Caco-2 (cell line): ENCODE measurements at regions not wholly inside any gene's neighbourhood (a gene's known extent, or its start where the extent isn't known, plus 50 kb on each side); places are given as distances from the start of the nearest gene placed in this dataset.

ENCODE experiments used
- BruUV-seq: library from RNA; stranded (reverse); fragments of 400-500 nt; replicated peaks from 2 replicates; lab custom pipeline; 2021; lab: Mats Ljungman, UMichigan
- CTCF ChIA-PET: fragments of 300-600 bp; sonication (Branson Sonifier 250); formaldehyde crosslinking; loops from one replicate; lab custom pipeline; 2022; ENCODE audit warnings: antibody characterized with exemption; lab: Charles Lee
- POLR2A ChIA-PET: fragments of 300-600 bp; sonication (Branson Sonifier 250); formaldehyde crosslinking; loops from one replicate; lab custom pipeline; 2022; ENCODE audit warnings: antibody characterized with exemption; lab: Charles Lee
- DNase-seq, 2 experiments: peaks; one replicate each; pipeline versions ENCODE4 v3.0.0 to v3.0.0-alpha.2; 2020 to 2022
- H3K27me3 ChIP-seq: replicated peaks from 2 replicates; pipeline ENCODE4 v1.6.0; 2011; ENCODE audit warnings: low read length; ENCODE audit not compliant: control insufficient read depth, insufficient read depth
- H3K36me3 ChIP-seq: 2 replicates; pipeline ENCODE4 v1.5.1; 2011; ENCODE audit warnings: low read length; ENCODE audit not compliant: control insufficient read depth, insufficient read depth
- H3K4me1 ChIP-seq: fragments of 250-450 bp; sonication (Bioruptor Pico); 2 replicates; pipeline ENCODE4 v1.5.1; 2020; ENCODE audit warnings: mild to moderate bottlenecking
- H3K4me3 ChIP-seq: 2 replicates; pipeline ENCODE4 v1.5.1; 2011; ENCODE audit warnings: low read depth, mild to moderate bottlenecking, control low read depth, low read length
- H3K9me3 ChIP-seq: fragments of 250-450 bp; sonication (Bioruptor Pico); 2 replicates; pipeline ENCODE4 v1.5.1; 2020; ENCODE audit warnings: mild to moderate bottlenecking, moderate library complexity
- H3K27ac Mint-ChIP-seq: one replicate; pipeline ENCODE4 v1.8.0; 2022; ENCODE audit warnings: mixed read lengths; ENCODE audit not compliant: unreplicated experiment
- H3K27me3 Mint-ChIP-seq: one replicate; pipeline ENCODE4 v1.8.0; 2022; ENCODE audit warnings: mixed read lengths; ENCODE audit not compliant: insufficient read depth, unreplicated experiment
- H3K36me3 Mint-ChIP-seq: one replicate; pipeline ENCODE4 v1.8.0; 2022; ENCODE audit warnings: mild to moderate bottlenecking, mixed read lengths; ENCODE audit not compliant: insufficient read depth, unreplicated experiment
- H3K4me1 Mint-ChIP-seq: one replicate; pipeline ENCODE4 v1.8.0; 2022; ENCODE audit warnings: low read depth, mixed read lengths; ENCODE audit not compliant: unreplicated experiment
- H3K4me3 Mint-ChIP-seq: one replicate; pipeline ENCODE4 v1.8.0; 2022; ENCODE audit warnings: mild to moderate bottlenecking, moderate library complexity, mixed read lengths; ENCODE audit not compliant: unreplicated experiment
- H3K9me3 Mint-ChIP-seq: one replicate; pipeline ENCODE4 v1.8.0; 2022; ENCODE audit warnings: mixed read lengths; ENCODE audit not compliant: unreplicated experiment
- intact Hi-C: fragments of 100-400 bp; cut with micrococcal nuclease; formaldehyde crosslinking; loops from one replicate; pipeline ENCODE4 v1.10.0; 2022; ENCODE audit not compliant: unreplicated experiment
- TF ChIP-seq, protein P1 (sequence below), 2 experiments: fragments of 200-600 bp in 1 of 2; IDR thresholded peaks; 1 replicate in 1 of 2; 2 replicates in 1 of 2; pipeline versions ENCODE4 v1.5.1 to v1.8.0; 2011 to 2022; ENCODE audit warnings: antibody characterized with exemption in 1 of 2, control low read depth in 1 of 2, inconsistent platforms in 1 of 2, low read depth in 1 of 2, low read length in 1 of 2, mild to moderate bottlenecking in 1 of 2, moderate library complexity in 1 of 2; ENCODE audit not compliant: insufficient read depth in 1 of 2, severe bottlenecking in 1 of 2, unreplicated experiment in 1 of 2

- TF ChIP-seq, protein P1, sequence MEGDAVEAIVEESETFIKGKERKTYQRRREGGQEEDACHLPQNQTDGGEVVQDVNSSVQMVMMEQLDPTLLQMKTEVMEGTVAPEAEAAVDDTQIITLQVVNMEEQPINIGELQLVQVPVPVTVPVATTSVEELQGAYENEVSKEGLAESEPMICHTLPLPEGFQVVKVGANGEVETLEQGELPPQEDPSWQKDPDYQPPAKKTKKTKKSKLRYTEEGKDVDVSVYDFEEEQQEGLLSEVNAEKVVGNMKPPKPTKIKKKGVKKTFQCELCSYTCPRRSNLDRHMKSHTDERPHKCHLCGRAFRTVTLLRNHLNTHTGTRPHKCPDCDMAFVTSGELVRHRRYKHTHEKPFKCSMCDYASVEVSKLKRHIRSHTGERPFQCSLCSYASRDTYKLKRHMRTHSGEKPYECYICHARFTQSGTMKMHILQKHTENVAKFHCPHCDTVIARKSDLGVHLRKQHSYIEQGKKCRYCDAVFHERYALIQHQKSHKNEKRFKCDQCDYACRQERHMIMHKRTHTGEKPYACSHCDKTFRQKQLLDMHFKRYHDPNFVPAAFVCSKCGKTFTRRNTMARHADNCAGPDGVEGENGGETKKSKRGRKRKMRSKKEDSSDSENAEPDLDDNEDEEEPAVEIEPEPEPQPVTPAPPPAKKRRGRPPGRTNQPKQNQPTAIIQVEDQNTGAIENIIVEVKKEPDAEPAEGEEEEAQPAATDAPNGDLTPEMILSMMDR (IDR thresholded peaks at IDR 0.05; ENCODE audit: insufficient read depth in 1 of 2, low read depth in 1 of 2, low read length in 1 of 2, severe bottlenecking in 1 of 2, unreplicated experiment in 1 of 2), result no peak
- Histone ChIP-seq H3K4me3 (no peak overlapping the region), H3K4me1 (no peaks in the 10 kb centered on the region), H3K9me3 (no peaks in the 10 kb centered on the region), H3K36me3 (no peaks in the 10 kb centered on the region), H3K27me3 (no peaks in the 10 kb centered on the region)
- intact Hi-C loops, result no loop called here
- Mint-ChIP-seq H3K4me1 (no peaks in the 10 kb centered on the region), H3K27ac (no peak overlapping the region), H3K4me3 (no peak overlapping the region), H3K27me3 (no peaks in the 10 kb centered on the region), H3K9me3 (no peaks in the 10 kb centered on the region), H3K36me3 (no peaks in the 10 kb centered on the region)
- CTCF ChIA-PET, result interaction anchor here (0.5 kb wide), 1 partner anchor 48 kb away, joined by 4 read pairs; no protein-coding TSS in a partner anchor
- POLR2A ChIA-PET, result no interaction called here
- DNase-seq, result no peak
- BruUV-seq, result no TSS peak
Observed at GRCh38 chr1:60906039-60906438, 176.3 kb upstream of the NFIA start.

DNA sequence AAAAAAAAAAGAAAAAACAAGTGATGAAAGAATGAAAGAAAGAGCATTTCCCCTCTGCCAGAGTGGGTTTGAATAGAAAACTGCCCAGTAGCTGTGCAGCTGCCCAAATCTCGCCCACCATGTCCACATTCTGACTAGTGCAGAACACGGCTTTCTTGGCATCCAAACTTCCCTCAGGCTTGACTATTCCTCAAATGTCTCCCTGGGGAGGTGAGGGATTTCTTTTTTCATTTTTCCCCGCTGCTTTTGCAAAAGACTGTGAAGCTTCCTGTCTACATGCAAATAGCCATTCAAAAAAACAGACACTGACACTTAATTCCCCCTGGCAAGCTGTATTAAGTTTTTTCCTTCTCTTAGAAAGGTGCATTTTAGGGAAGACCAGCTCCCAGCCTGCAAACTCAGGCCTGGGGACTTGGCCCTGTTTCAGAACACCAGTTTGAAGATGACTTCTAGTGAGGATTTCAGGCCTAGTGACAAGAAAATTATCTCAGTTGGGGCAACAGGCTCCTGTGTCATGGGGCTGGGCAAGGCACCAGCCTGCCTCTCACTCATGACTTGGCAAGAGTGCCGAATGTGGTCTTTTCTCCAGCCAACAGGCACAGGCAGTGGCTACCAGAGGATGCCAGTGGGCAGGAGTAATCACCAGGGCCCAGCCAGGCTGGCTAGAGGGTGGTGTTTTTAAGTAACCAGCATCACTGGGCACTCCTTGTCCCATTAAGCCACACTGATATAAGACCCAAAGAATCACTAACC, 178.1 kb upstream of the NFIA start:
- Mint-ChIP-seq H3K27me3 (no peaks in the 10 kb centered on the region), H3K4me3 (no peak overlapping the region), H3K9me3 (no peaks in the 10 kb centered on the region), H3K4me1 (no peaks in the 10 kb centered on the region), H3K27ac (no peak overlapping the region), H3K36me3 (no peaks in the 10 kb centered on the region)
- intact Hi-C loops, result no loop called here
- H3K36me3 ChIP-seq, result no peaks in the 10 kb centered on the region
- POLR2A ChIA-PET, result no interaction called here
- H3K9me3 ChIP-seq, result no peaks in the 10 kb centered on the region
- H3K4me1 ChIP-seq, result no peaks in the 10 kb centered on the region
- no TSS peak for BruUV-seq
- H3K4me3 ChIP-seq, result no peak overlapping the region
- CTCF ChIA-PET, result no interaction called here
- no peak for DNase-seq
- no peaks in the 10 kb centered on the region for H3K27me3 ChIP-seq
- TF ChIP-seq, protein P1 (IDR thresholded peaks at IDR 0.05; ENCODE audit: insufficient read depth in 1 of 2, low read depth in 1 of 2, low read length in 1 of 2, severe bottlenecking in 1 of 2, unreplicated experiment in 1 of 2), result no peak

DNA sequence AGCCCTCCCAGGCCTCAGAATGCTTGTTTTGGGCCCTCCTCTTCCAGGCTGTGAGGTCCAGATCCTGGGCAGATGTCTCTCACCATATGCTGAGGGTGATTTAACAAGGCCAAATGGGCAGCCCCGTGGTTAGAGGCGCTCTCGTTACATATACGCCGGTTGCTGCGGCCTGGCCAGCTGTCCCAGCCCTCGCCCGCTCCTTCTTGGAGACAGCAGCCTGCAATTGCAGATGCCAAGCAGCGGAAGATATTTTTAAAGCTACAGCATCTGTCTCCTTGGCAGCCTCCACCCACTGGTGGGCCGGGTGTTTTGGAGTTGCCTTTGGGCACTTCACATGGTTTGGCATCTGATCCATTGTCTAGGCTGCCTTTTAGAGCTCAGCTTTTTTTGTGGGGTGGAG, 178.8 kb upstream of the NFIA start:
- H3K4me3 Mint-ChIP-seq, result no peak overlapping the region

More for the DNA sequence above, 178.8 kb upstream of the NFIA start:
- no peaks in the 10 kb centered on the region for H3K27me3 ChIP-seq
- POLR2A ChIA-PET, result no interaction called here
- H3K27ac Mint-ChIP-seq, result no peak overlapping the region
- TF ChIP-seq, protein P1 (IDR thresholded peaks at IDR 0.05; ENCODE audit: insufficient read depth in 1 of 2, low read depth in 1 of 2, low read length in 1 of 2, severe bottlenecking in 1 of 2, unreplicated experiment in 1 of 2), result no peak
- H3K27me3 Mint-ChIP-seq, result no peaks in the 10 kb centered on the region
- DNase-seq, result no peak
- no peaks in the 10 kb centered on the region for H3K4me1 ChIP-seq
- no peaks in the 10 kb centered on the region for H3K36me3 ChIP-seq
- no peaks in the 10 kb centered on the region for H3K9me3 ChIP-seq
- H3K4me1 Mint-ChIP-seq, result no peaks in the 10 kb centered on the region
- no peaks in the 10 kb centered on the region for H3K9me3 Mint-ChIP-seq
- CTCF ChIA-PET, result no interaction called here
- no peaks in the 10 kb centered on the region for H3K36me3 Mint-ChIP-seq
- intact Hi-C loops, result no loop called here
- H3K4me3 ChIP-seq, result no peak overlapping the region
- no TSS peak for BruUV-seq
